ENCODE measurements at regions not wholly inside any gene's neighbourhood (a gene's known extent, or its start where the extent isn't known, plus 50 kb on each side); places are given as distances from the start of the nearest gene placed in this dataset.

GRCh38 chr6:155830531-155830930 lies 374.9 kb upstream of the NOX3 start:
- TF ChIP-seq CTCF (conservative IDR thresholded peaks at IDR 0.05): no peak
- H3K36me3 Mint-ChIP-seq (ENCODE audit: low read depth): no peaks in the 10 kb centered on the region
- H3K27me3 Mint-ChIP-seq (ENCODE audit: low read depth): no peaks in the 10 kb centered on the region
- no peaks in the 10 kb centered on the region for H3K4me1 Mint-ChIP-seq
- no peak overlapping the region for H3K4me3 Mint-ChIP-seq
- H3K27ac Mint-ChIP-seq (ENCODE audit: unreplicated experiment): no peak overlapping the region
- no peaks in the 10 kb centered on the region for H3K9me3 Mint-ChIP-seq
- no peak for DNase-seq (ENCODE audit: low read depth, low spot score)

- DNase-seq (ENCODE audit: low read depth, low spot score): no peak
- TF ChIP-seq CTCF (conservative IDR thresholded peaks at IDR 0.05): no peak
- H3K27me3 Mint-ChIP-seq (ENCODE audit: low read depth): no peaks in the 10 kb centered on the region
- H3K27ac Mint-ChIP-seq (ENCODE audit: unreplicated experiment): no peak overlapping the region
- no peaks in the 10 kb centered on the region for H3K36me3 Mint-ChIP-seq (ENCODE audit: low read depth)
- no peaks in the 10 kb centered on the region for H3K9me3 Mint-ChIP-seq
- H3K4me3 Mint-ChIP-seq: no peak overlapping the region
- no peaks in the 10 kb centered on the region for H3K4me1 Mint-ChIP-seq
Observed at GRCh38 chr6:155829646-155830045, 374.0 kb upstream of the NOX3 start.

- Mint-ChIP-seq H3K9me3 (no peaks in the 10 kb centered on the region), H3K36me3 (ENCODE audit: low read depth) (no peaks in the 10 kb centered on the region), H3K27ac (ENCODE audit: unreplicated experiment) (no peak overlapping the region), H3K4me1 (no peaks in the 10 kb centered on the region), H3K4me3 (no peak overlapping the region), H3K27me3 (ENCODE audit: low read depth) (no peaks in the 10 kb centered on the region)
- DNase-seq (ENCODE audit: low read depth, low spot score): no peak
- TF ChIP-seq CTCF (conservative IDR thresholded peaks at IDR 0.05): no peak
Observed at GRCh38 chr6:155828989-155829388, 373.4 kb upstream of the NOX3 start.

- H3K36me3 Mint-ChIP-seq (ENCODE audit: low read depth): no peaks in the 10 kb centered on the region
- H3K4me3 Mint-ChIP-seq: no peak overlapping the region
- no peak overlapping the region for H3K27ac Mint-ChIP-seq (ENCODE audit: unreplicated experiment)
- no peaks in the 10 kb centered on the region for H3K27me3 Mint-ChIP-seq (ENCODE audit: low read depth)
- H3K9me3 Mint-ChIP-seq: peaks cover 3% of the 10 kb centered on the region
- TF ChIP-seq CTCF (conservative IDR thresholded peaks at IDR 0.05): no peak
- DNase-seq (ENCODE audit: low read depth, low spot score): no peak
- no peaks in the 10 kb centered on the region for H3K4me1 Mint-ChIP-seq
Observed at GRCh38 chr6:155818698-155819097, 363.1 kb upstream of the NOX3 start.

- H3K9me3 Mint-ChIP-seq: peaks cover under 1% of the 10 kb centered on the region
- no peak overlapping the region for H3K4me3 Mint-ChIP-seq
- no peak overlapping the region for H3K27ac Mint-ChIP-seq (ENCODE audit: unreplicated experiment)
- DNase-seq (ENCODE audit: low read depth, low spot score): no peak
- no peak for TF ChIP-seq CTCF (conservative IDR thresholded peaks at IDR 0.05)
- no peaks in the 10 kb centered on the region for H3K27me3 Mint-ChIP-seq (ENCODE audit: low read depth)
- no peaks in the 10 kb centered on the region for H3K4me1 Mint-ChIP-seq
- no peaks in the 10 kb centered on the region for H3K36me3 Mint-ChIP-seq (ENCODE audit: low read depth)
Observed at GRCh38 chr6:155813548-155813947, 357.9 kb upstream of the NOX3 start.

GRCh38 chr6:155807243-155807642 lies 351.6 kb upstream of the NOX3 start:
- H3K4me1 Mint-ChIP-seq: no peaks in the 10 kb centered on the region
- no peaks in the 10 kb centered on the region for H3K27me3 Mint-ChIP-seq (ENCODE audit: low read depth)
- no peak overlapping the region for H3K27ac Mint-ChIP-seq (ENCODE audit: unreplicated experiment)
- H3K36me3 Mint-ChIP-seq (ENCODE audit: low read depth): no peaks in the 10 kb centered on the region
- no peak for TF ChIP-seq CTCF (conservative IDR thresholded peaks at IDR 0.05)
- DNase-seq (ENCODE audit: low read depth, low spot score): no peak
- H3K4me3 Mint-ChIP-seq: no peak overlapping the region
- peaks cover 4% of the 10 kb centered on the region for H3K9me3 Mint-ChIP-seq
